A549 (cell line): ENCODE measurements at regions not wholly inside any gene's neighbourhood (a gene's known extent, or its start where the extent isn't known, plus 50 kb on each side); places are given as distances from the start of the nearest gene placed in this dataset.

Experiments
- ATAC-seq, 2 experiments: fragments of 200-7000 bp in 1 of 2; fragments of >200 bp in 1 of 2; cut with Nextera tagmentation in 1 of 2; cut with Tn5 transposase in 1 of 2; 3 replicates each; pipeline versions ENCODE4 v1.8.0 to v1.9.1; 2018 to 2020; ENCODE audit warnings: mild to moderate bottlenecking in 1 of 2, moderate library complexity in 1 of 2
- CTCF ChIA-PET: fragments of 300-600 bp; sonication (Branson Sonifier 250); formaldehyde crosslinking; extraction: SDS; loops from one replicate; lab custom pipeline; 2021; ENCODE audit warnings: antibody characterized with exemption, inconsistent platforms; lab: Yijun Ruan, JAX
- POLR2A ChIA-PET: fragments of 350-600 bp; formaldehyde crosslinking; extraction: SDS; loops from one replicate; lab custom pipeline; 2021; ENCODE audit warnings: antibody characterized with exemption, inconsistent platforms; lab: Yijun Ruan, JAX
- DNase-seq, 2 experiments: peaks; one replicate each; pipeline versions ENCODE4 v3.0.0 to v3.0.0-alpha.2; 2011 to 2016; ENCODE audit warnings: low read depth in 1 of 2, low spot score in 1 of 2
- FAIRE-seq: peaks from 2 replicates; lab custom pipeline; 2011; peaks lifted over from hg19 to GRCh38; lab: Jason Lieb, UNC
- H3K27ac ChIP-seq, 2 experiments: fragments of >200 bp; sonication (Bioruptor Twin); formaldehyde crosslinking; 3 replicates each; pipeline ENCODE4 v1.5.1; 2016 to 2017
- H3K4me1 ChIP-seq: fragments of >200 bp; sonication (Bioruptor Twin); formaldehyde crosslinking; 3 replicates; pipeline ENCODE4 v1.6.1; 2016
- H3K4me2 ChIP-seq: fragments of >200 bp; sonication (Bioruptor Twin); formaldehyde crosslinking; 3 replicates; pipeline ENCODE4 v1.6.1; 2016
- H3K4me3 ChIP-seq: fragments of >200 bp; sonication (Bioruptor Twin); formaldehyde crosslinking; 3 replicates; pipeline ENCODE4 v1.5.1; 2016
- H3K9me3 ChIP-seq: fragments of >200 bp; sonication (Bioruptor Twin); formaldehyde crosslinking; 3 replicates; pipeline ENCODE4 v1.6.1; 2016
- ATOH8 ChIP-seq: fragments of 250-450 bp; sonication (Bioruptor Pico); IDR thresholded peaks from 2 replicates; pipeline ENCODE4 v1.5.0; 2020; ENCODE audit warnings: low read depth, mild to moderate bottlenecking, moderate library complexity
- CEBPB ChIP-seq, 2 experiments: fragments of >200 bp in 1 of 2; sonication (Bioruptor Twin) in 1 of 2; formaldehyde crosslinking in 1 of 2; IDR thresholded peaks; 2 replicates each; pipeline ENCODE4 v1.6.1; 2012 to 2016
- CHD4 ChIP-seq: fragments of 200-600 bp; sonication (generic); IDR thresholded peaks from 2 replicates; pipeline ENCODE4 v1.6.1; 2016; ENCODE audit warnings: antibody characterized with exemption, mild to moderate bottlenecking, borderline replicate concordance
- EHF ChIP-seq: fragments of 250-450 bp; sonication (Bioruptor Pico); IDR thresholded peaks from 2 replicates; pipeline ENCODE4 v1.5.0; 2020; ENCODE audit warnings: mild to moderate bottlenecking
- EP300 ChIP-seq, 2 experiments: fragments of >200 bp; sonication (Bioruptor Twin); formaldehyde crosslinking; IDR thresholded peaks; 2 replicates in 1 of 2; 3 replicates in 1 of 2; pipeline ENCODE4 v1.6.1; 2016 to 2017
- FOXS1 ChIP-seq: fragments of 250-450 bp; sonication (Bioruptor Pico); IDR thresholded peaks from 2 replicates; pipeline ENCODE4 v1.5.0; 2020; ENCODE audit warnings: mild to moderate bottlenecking, moderate library complexity
- GATA3 ChIP-seq: IDR thresholded peaks from 2 replicates; pipeline ENCODE4 v1.6.1; 2012; ENCODE audit warnings: borderline replicate concordance
- HDAC2 ChIP-seq: fragments of 200-600 bp; sonication (generic); IDR thresholded peaks from 2 replicates; pipeline ENCODE4 v1.6.1; 2016
- HOXB13 ChIP-seq: fragments of 250-450 bp; sonication (Bioruptor Pico); IDR thresholded peaks from 2 replicates; pipeline ENCODE4 v1.5.0; 2020; ENCODE audit warnings: low read depth, mild to moderate bottlenecking, moderate library complexity
- HOXB5 ChIP-seq: fragments of 250-450 bp; sonication (Bioruptor Pico); IDR thresholded peaks from 2 replicates; pipeline ENCODE4 v1.5.0; 2020; ENCODE audit warnings: mild to moderate bottlenecking, moderate library complexity
- JUNB ChIP-seq: fragments of >200 bp; sonication (Bioruptor Twin); formaldehyde crosslinking; IDR thresholded peaks from 2 replicates; pipeline ENCODE4 v1.6.1; 2016
- KDM1A ChIP-seq: fragments of 200-600 bp; sonication (generic); IDR thresholded peaks from 2 replicates; pipeline ENCODE4 v1.6.1; 2016; ENCODE audit warnings: low read depth, mild to moderate bottlenecking
- KDM5A ChIP-seq: fragments of 200-600 bp; sonication (generic); IDR thresholded peaks from 2 replicates; pipeline ENCODE4 v1.6.1; 2016; ENCODE audit warnings: antibody characterized with exemption, mild to moderate bottlenecking
- MAZ ChIP-seq: fragments of 150-350 bp; IDR thresholded peaks from 2 replicates; pipeline ENCODE4 v1.6.1; 2014; ENCODE audit warnings: antibody characterized with exemption, low read depth, low read length, borderline replicate concordance
- NR3C1 ChIP-seq: fragments of >200 bp; sonication (Bioruptor Twin); formaldehyde crosslinking; IDR thresholded peaks from 3 replicates; pipeline ENCODE4 v1.6.1; 2017
- RAD21 ChIP-seq, 2 experiments: fragments of >200 bp in 1 of 2; sonication (Bioruptor Twin) in 1 of 2; formaldehyde crosslinking in 1 of 2; IDR thresholded peaks in 1 of 2; conservative IDR thresholded peaks in 1 of 2; 2 replicates in 1 of 2; 3 replicates in 1 of 2; pipeline ENCODE4 v1.6.1; 2012 to 2018; ENCODE audit warnings: inconsistent platforms in 1 of 2
- RFX5 ChIP-seq: fragments of 450-650 bp; IDR thresholded peaks from 2 replicates; pipeline ENCODE4 v1.7.1; 2014; ENCODE audit warnings: antibody characterized with exemption, mild to moderate bottlenecking, moderate library complexity
- RNF2 ChIP-seq: fragments of 200-600 bp; sonication (generic); IDR thresholded peaks from 2 replicates; pipeline ENCODE4 v1.6.1; 2016; ENCODE audit warnings: low read depth, mild to moderate bottlenecking, antibody characterized with exemption, moderate library complexity, borderline replicate concordance
- SMC3 ChIP-seq: fragments of >200 bp; sonication (Bioruptor Twin); formaldehyde crosslinking; IDR thresholded peaks from 3 replicates; pipeline ENCODE4 v1.6.1; 2018; ENCODE audit warnings: inconsistent platforms
- USF2 ChIP-seq: fragments of 450-650 bp; IDR thresholded peaks from 2 replicates; pipeline ENCODE4 v1.6.1; 2014; ENCODE audit warnings: antibody characterized with exemption
- ZC3H11A ChIP-seq: fragments of 450-650 bp; IDR thresholded peaks from 2 replicates; pipeline ENCODE4 v1.6.1; 2014; ENCODE audit warnings: antibody characterized with exemption, mild to moderate bottlenecking
- ZFP36 ChIP-seq: fragments of 450-650 bp; IDR thresholded peaks from 2 replicates; pipeline ENCODE4 v1.6.1; 2014; ENCODE audit warnings: borderline replicate concordance; ENCODE audit not compliant: partially characterized antibody
- ZSCAN20 ChIP-seq: fragments of 250-450 bp; sonication (Bioruptor Pico); IDR thresholded peaks from 2 replicates; pipeline ENCODE4 v1.8.0; 2022; ENCODE audit warnings: mild to moderate bottlenecking, moderate library complexity
- WGBS: methylation state at CpG from one replicate; pipeline ENCODE4 v1.1.6; 2017; ENCODE audit errors: missing lambda C conversion rate; 5-methylcytosine and 5-hydroxymethylcytosine counted together
- TF ChIP-seq, protein P1 (sequence below): IDR thresholded peaks from 2 replicates; pipeline ENCODE4 v1.6.1; 2012
- TF ChIP-seq, protein P2 (sequence below): fragments of >200 bp; sonication (Bioruptor Twin); formaldehyde crosslinking; IDR thresholded peaks from 3 replicates; pipeline ENCODE4 v1.5.1; 2016

DNA sequence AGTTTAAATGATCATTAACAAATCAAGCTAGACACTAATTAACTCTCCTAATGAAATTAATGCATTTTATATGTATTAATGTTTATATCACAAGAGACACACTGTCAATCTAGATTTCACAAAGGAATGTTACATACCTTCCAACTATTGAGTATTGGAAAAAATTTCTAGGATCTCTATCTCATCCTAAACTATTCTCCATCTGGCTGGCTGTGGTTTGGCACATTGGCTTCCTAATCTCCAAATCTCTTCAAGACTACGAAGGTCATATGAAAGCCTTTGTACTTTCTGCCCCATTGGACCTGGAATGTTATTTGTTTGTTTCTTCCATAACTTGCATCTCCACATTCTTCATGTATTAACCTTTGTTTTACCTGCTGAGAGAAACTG is 1160.0 kb downstream of the ADGRL3 start:
- Histone ChIP-seq H3K27ac (no peak overlapping the region), H3K9me3 (no peaks in the 10 kb centered on the region), H3K4me2 (no peak overlapping the region), H3K4me1 (no peaks in the 10 kb centered on the region), H3K4me3 (no peak overlapping the region)
- no peak for ATAC-seq
- POLR2A ChIA-PET = no interaction called here
- no peak for FAIRE-seq
- TF ChIP-seq, protein P1, sequence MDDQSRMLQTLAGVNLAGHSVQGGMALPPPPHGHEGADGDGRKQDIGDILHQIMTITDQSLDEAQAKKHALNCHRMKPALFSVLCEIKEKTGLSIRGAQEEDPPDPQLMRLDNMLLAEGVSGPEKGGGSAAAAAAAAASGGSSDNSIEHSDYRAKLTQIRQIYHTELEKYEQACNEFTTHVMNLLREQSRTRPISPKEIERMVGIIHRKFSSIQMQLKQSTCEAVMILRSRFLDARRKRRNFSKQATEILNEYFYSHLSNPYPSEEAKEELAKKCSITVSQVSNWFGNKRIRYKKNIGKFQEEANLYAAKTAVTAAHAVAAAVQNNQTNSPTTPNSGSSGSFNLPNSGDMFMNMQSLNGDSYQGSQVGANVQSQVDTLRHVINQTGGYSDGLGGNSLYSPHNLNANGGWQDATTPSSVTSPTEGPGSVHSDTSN = no peak
- TF ChIP-seq EP300 (IDR thresholded peaks at IDR 0.05) (no peak), ZSCAN20 (CRISPR knock-in tag) (no peak), ZFP36 (no peak), JUNB (no peak), HDAC2 (no peak), USF2 (no peak), NR3C1 (no peak), CEBPB (IDR thresholded peaks at IDR 0.05) (no peak), CHD4 (no peak), ZC3H11A (no peak), RNF2 (no peak), HOXB5 (CRISPR knock-in tag) (no peak), KDM1A (no peak)
- TF ChIP-seq, protein P2, sequence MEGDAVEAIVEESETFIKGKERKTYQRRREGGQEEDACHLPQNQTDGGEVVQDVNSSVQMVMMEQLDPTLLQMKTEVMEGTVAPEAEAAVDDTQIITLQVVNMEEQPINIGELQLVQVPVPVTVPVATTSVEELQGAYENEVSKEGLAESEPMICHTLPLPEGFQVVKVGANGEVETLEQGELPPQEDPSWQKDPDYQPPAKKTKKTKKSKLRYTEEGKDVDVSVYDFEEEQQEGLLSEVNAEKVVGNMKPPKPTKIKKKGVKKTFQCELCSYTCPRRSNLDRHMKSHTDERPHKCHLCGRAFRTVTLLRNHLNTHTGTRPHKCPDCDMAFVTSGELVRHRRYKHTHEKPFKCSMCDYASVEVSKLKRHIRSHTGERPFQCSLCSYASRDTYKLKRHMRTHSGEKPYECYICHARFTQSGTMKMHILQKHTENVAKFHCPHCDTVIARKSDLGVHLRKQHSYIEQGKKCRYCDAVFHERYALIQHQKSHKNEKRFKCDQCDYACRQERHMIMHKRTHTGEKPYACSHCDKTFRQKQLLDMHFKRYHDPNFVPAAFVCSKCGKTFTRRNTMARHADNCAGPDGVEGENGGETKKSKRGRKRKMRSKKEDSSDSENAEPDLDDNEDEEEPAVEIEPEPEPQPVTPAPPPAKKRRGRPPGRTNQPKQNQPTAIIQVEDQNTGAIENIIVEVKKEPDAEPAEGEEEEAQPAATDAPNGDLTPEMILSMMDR = no peak
- TF ChIP-seq, all 56 proteins: peak for 0
- WGBS = 6% methylated on average over 1 of the region's 1 CpG
- no peak for DNase-seq
- CTCF ChIA-PET = no interaction called here

DNA sequence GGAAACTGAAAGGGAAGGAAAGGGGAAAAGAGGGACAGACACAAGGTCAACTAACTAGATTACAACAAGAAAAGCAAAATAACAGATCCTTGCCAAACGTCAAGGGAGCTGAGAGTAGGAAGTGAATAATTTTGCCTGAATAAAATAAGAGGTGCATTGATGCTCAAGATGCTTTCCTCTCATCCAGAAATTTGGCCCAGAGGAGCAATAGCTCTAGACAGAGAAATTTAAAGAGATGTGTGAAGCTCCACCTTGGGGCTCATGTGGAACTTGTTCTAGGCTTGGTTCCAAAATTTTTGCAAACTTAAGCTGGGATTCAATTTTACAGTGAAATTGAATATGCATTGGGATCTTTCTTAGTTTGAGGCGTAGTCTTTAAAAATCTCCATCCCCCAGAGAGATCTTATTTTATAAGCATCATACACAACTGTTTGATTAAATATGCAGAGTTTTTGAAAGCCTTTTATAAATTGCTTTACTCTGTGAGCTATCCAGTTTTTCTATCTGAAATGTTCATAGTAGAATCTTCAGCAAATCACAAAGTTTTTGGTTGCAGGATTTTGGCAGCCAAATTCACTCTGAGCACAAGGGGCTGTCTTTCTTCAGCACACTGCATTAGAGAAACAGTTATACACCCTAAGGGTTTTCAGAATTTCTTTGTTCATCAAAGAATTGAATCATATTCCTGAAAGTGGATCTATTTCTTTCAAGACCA is 1159.5 kb downstream of the ADGRL3 start:
- POLR2A ChIA-PET = no interaction called here

More for the DNA sequence above, 1159.5 kb downstream of the ADGRL3 start:
- no peak for ATAC-seq
- Histone ChIP-seq H3K4me2 (no peak overlapping the region), H3K4me1 (no peaks in the 10 kb centered on the region), H3K27ac (no peak overlapping the region), H3K4me3 (no peak overlapping the region), H3K9me3 (no peaks in the 10 kb centered on the region)
- 24% methylated on average over 2 of the region's 2 CpGs for WGBS
- no peak for FAIRE-seq
- no peak for TF ChIP-seq NR3C1
- TF ChIP-seq, protein P1 = no peak
- no peak for TF ChIP-seq FOXS1 (CRISPR knock-in tag)
- TF ChIP-seq GATA3 = no peak
- TF ChIP-seq, protein P2 = no peak
- TF ChIP-seq MAZ = no peak
- no peak for TF ChIP-seq KDM5A
- no peak for TF ChIP-seq EHF
- TF ChIP-seq RFX5 = no peak
- TF ChIP-seq ZSCAN20 (CRISPR knock-in tag) = no peak
- no peak for TF ChIP-seq SMC3
- no peak for TF ChIP-seq CEBPB (IDR thresholded peaks at IDR 0.05)
- TF ChIP-seq RAD21 (conservative IDR thresholded peaks at IDR 0.05 in 1 of 2, IDR thresholded peaks at IDR 0.05 in 1 of 2) = no peak
- no peak for TF ChIP-seq HOXB13 (CRISPR knock-in tag)
- no peak for TF ChIP-seq ATOH8 (CRISPR knock-in tag)
- TF ChIP-seq USF2 = no peak
- CTCF ChIA-PET = no interaction called here
- no peak for DNase-seq
